AG10803 (cell line): ENCODE measurements at regions not wholly inside any gene's neighbourhood (a gene's known extent, or its start where the extent isn't known, plus 50 kb on each side); places are given as distances from the start of the nearest gene placed in this dataset.

Experiments
- DNase-seq: peaks from one replicate; pipeline ENCODE4 v3.0.0; 2010; ENCODE audit warnings: low read depth
- H3K4me3 ChIP-seq: 2 replicates; pipeline ENCODE4 v1.5.1; 2011; ENCODE audit warnings: mild to moderate bottlenecking, low read length, control low read depth
- TF ChIP-seq, protein P1 (sequence below): conservative IDR thresholded peaks from 2 replicates; pipeline ENCODE4 v1.5.1; 2011; ENCODE audit warnings: mild to moderate bottlenecking, low read length, control low read depth, inconsistent platforms

DNA sequence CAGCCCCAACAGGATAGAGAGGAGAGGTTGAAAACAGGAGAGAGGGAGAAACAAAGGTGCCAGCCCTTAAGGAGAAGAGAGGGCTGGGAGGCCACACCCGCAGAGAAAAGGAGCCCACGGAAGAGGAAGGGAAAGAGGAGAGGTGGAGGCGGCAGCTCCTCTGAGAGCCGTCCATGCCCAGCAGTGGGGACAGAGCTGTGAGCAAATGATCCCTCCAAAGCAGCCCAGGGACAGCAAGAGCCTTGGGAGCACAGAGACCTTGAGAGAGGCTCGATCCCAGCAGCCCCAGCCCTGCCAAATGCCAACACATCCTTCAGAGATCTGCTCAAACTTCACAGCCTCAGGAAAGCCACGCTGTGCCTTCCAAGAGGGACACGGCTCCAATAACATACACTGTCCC lies 66.7 kb upstream of the CORO2B start:
- no peak overlapping the region for H3K4me3 ChIP-seq
- no peak for DNase-seq
- TF ChIP-seq, protein P1, sequence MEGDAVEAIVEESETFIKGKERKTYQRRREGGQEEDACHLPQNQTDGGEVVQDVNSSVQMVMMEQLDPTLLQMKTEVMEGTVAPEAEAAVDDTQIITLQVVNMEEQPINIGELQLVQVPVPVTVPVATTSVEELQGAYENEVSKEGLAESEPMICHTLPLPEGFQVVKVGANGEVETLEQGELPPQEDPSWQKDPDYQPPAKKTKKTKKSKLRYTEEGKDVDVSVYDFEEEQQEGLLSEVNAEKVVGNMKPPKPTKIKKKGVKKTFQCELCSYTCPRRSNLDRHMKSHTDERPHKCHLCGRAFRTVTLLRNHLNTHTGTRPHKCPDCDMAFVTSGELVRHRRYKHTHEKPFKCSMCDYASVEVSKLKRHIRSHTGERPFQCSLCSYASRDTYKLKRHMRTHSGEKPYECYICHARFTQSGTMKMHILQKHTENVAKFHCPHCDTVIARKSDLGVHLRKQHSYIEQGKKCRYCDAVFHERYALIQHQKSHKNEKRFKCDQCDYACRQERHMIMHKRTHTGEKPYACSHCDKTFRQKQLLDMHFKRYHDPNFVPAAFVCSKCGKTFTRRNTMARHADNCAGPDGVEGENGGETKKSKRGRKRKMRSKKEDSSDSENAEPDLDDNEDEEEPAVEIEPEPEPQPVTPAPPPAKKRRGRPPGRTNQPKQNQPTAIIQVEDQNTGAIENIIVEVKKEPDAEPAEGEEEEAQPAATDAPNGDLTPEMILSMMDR = no peak

DNA sequence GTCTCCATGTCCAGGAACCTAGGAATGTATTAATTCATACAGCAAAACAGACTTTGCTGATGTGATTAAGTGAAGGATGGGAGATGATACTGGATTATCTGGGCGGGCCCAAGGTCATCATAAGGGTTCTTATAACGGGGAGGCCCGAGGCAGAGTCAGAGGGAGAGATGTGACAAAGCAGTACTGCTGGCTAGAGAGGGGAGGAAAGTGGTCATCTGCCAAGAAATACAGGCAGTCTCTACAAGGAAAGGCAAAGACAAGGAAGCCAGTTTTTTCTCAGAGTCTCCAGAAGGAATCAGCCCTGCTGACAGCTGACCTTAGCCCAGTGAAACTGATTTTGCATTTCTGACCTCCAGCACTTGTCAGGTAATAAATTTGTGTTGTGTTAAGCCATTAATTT lies 66.2 kb upstream of the CORO2B start:
- no peak overlapping the region for H3K4me3 ChIP-seq
- TF ChIP-seq, protein P1 = no peak
- DNase-seq = no peak

DNA sequence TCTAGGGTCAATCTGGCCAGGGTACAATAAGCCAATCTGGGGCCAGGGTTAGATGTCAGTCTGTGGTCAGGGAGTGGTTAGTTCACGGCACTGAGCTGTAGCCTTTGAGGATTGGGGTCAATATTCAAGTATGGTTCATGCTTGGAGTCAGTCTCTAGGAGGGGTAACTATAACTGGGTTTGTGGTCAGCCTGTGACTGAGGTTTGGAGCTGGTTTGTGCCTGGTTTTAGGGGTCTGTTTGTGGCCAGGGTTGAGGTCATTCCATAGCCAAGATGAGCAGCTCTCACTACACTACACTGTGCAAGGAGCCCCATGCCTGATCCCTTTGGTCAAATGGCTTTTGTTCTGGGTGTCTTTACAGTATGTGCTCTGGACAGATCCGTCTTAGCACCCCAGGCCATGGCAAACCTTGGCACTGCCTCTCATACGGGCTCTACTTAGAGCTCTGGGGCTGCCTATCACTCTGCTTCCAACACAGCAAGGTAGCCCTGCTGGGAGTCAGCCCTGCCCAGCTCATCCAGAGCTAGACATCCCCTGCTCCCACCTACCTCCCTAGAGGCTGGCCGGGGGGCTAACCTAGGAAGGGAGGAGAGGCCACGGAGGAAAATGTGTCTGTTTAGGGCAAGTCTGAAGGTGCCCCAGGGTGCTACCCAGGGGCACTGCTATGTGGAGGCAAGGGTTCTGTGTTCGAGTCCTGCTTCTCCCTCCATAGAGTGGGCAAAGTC lies 63.3 kb upstream of the CORO2B start:
- H3K4me3 ChIP-seq = no peak overlapping the region
- TF ChIP-seq, protein P1 = no peak
- no peak for DNase-seq

DNA sequence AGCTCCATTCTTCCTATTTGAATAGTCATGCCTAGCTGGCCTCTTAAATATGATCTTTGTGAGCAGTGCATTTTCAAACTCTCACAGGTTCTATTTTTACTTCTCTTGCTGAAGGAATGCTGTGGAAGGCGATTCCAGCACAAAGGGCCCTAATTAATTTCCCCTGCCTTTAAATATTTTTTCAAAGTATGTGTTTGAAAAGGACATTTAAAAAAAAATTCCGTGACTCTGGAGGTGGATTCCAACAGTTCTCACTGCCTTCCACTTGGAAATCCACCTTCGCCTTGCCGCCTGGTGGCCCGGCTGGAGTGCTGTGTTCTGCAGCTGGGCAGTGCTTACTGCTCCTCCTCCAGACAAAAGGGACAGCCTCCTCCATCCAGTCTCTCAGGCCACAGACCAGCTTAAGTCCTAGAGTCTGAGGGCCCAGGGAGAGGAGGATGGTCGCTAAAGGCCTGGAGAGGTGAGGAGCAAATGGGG lies 61.5 kb upstream of the CORO2B start:
- DNase-seq = peak; percentile 89
- H3K4me3 ChIP-seq = no peak overlapping the region; the same call in 1 of the 2 replicates
- TF ChIP-seq, protein P1 = peak; percentile 60

DNA sequence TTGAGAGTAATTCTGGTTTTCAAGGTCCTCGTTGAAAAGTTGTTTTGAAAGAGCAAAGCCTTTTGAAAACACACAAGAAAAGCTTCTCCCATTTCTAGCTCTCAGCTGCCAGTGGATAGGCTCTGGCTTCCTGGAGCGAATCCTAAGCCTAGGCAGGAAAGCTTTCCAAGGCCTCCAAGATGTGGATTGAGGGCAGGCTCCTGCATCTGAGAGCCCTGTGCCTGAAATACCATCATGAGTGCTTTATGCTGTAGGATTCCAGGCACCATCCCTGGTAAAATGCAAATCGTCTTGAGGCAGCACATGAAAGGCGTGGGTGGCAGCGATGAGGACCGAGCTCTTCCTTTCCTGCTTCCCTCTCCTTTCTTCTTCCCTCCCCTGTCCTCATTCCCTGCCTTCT lies 60.7 kb upstream of the CORO2B start:
- DNase-seq = peak; percentile 53
- H3K4me3 ChIP-seq = no peak overlapping the region
- TF ChIP-seq, protein P1 = no peak

DNA sequence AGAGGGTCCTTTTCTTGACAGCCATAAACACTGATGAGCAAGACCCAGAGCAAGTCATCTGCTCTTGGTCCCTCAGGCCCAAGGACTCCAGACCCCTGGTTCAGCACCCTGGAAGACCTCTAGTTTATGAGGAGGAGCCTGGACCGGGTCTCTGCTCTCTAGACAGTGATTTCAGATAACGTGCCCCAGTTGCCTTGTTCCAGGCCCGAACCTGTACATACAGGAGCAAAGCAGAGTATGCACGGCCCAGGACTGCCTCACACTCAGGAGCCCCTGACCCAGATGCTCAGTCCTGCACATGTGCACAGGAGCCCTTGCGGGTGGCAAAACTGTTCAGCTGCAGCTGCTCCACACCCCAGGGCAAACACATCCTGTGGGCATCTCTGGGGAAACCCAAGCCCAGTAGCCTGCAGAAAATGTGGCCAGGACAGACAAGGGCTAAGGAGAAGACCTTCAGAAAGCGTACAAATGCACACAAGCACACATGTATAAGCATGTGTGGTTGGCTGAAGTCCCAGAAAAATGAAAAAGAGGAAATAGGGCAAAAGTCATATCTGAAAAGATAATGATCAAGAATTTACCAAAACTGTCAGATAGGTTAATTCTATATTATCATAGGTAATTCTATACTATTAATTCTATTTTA lies 59.9 kb upstream of the CORO2B start:
- no peak for DNase-seq

More for the DNA sequence above, 59.9 kb upstream of the CORO2B start:
- TF ChIP-seq, protein P1 = no peak
- H3K4me3 ChIP-seq = no peak overlapping the region
